ENCODE measurements at regions not wholly inside any gene's neighbourhood (a gene's known extent, or its start where the extent isn't known, plus 50 kb on each side); places are given as distances from the start of the nearest gene placed in this dataset.

- H3K4me3 ChIP-seq (replicated peaks; ENCODE audit: low read depth, low read length): no peak overlapping the region
- peak; percentile 17 for DNase-seq (ENCODE audit: low read depth)
- TF ChIP-seq CTCF (IDR thresholded peaks at IDR 0.05; ENCODE audit: low read length, missing control alignments): no peak
Observed at GRCh38 chr4:54954656-54955388, 170.6 kb downstream of the KDR start.

GRCh38 chr4:54946741-54947140, 178.7 kb downstream of the KDR start:
- DNase-seq (ENCODE audit: low read depth): no peak
- H3K4me3 ChIP-seq (replicated peaks; ENCODE audit: low read depth, low read length): no peak overlapping the region
- no peak for TF ChIP-seq CTCF (IDR thresholded peaks at IDR 0.05; ENCODE audit: low read length, missing control alignments)

GRCh38 chr4:54945838-54946237, 179.6 kb downstream of the KDR start:
- TF ChIP-seq CTCF (IDR thresholded peaks at IDR 0.05; ENCODE audit: low read length, missing control alignments): peak; percentile 5
- peak; percentile 13 for DNase-seq (ENCODE audit: low read depth)
- H3K4me3 ChIP-seq (replicated peaks; ENCODE audit: low read depth, low read length): no peak overlapping the region

- H3K4me3 ChIP-seq (replicated peaks; ENCODE audit: low read depth, low read length): no peak overlapping the region
- peak; percentile 33 for DNase-seq (ENCODE audit: low read depth)
- TF ChIP-seq CTCF (IDR thresholded peaks at IDR 0.05; ENCODE audit: low read length, missing control alignments): no peak
Observed at GRCh38 chr4:54942721-54943120, 182.7 kb downstream of the KDR start.

GRCh38 chr4:54941994-54942552, 183.3 kb downstream of the KDR start:
- DNase-seq (ENCODE audit: low read depth): peak; percentile 50
- no peak overlapping the region for H3K4me3 ChIP-seq (replicated peaks; ENCODE audit: low read depth, low read length)
- no peak for TF ChIP-seq CTCF (IDR thresholded peaks at IDR 0.05; ENCODE audit: low read length, missing control alignments)

GRCh38 chr4:54940996-54941865, 184.2 kb downstream of the KDR start:
- no peak for TF ChIP-seq CTCF (IDR thresholded peaks at IDR 0.05; ENCODE audit: low read length, missing control alignments)
- no peak for DNase-seq (ENCODE audit: low read depth)
- H3K4me3 ChIP-seq (replicated peaks; ENCODE audit: low read depth, low read length): no peak overlapping the region
